ENCODE measurements at regions not wholly inside any gene's neighbourhood (a gene's known extent, or its start where the extent isn't known, plus 50 kb on each side); places are given as distances from the start of the nearest gene placed in this dataset.

DNA sequence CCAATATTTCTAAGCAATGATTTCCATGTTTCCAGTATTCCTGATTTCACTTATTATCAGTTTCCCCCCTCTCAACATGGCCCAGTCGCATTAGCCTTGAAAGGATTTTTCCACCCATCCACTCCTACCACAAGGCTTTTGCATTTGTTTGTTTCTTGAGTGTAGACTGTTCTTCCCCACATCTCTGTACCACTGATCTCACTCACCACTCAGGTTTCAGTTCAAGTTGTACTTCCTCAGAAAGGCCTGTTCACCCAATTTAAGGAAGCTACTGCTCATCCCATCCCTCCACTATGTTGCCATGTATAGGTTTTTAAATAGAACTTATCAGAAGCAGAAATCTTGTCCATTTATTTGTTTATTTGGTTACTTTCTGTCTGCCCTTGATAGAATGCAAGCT, 472.3 kb downstream of the FAM181B start:
- TF ChIP-seq, protein P1, sequence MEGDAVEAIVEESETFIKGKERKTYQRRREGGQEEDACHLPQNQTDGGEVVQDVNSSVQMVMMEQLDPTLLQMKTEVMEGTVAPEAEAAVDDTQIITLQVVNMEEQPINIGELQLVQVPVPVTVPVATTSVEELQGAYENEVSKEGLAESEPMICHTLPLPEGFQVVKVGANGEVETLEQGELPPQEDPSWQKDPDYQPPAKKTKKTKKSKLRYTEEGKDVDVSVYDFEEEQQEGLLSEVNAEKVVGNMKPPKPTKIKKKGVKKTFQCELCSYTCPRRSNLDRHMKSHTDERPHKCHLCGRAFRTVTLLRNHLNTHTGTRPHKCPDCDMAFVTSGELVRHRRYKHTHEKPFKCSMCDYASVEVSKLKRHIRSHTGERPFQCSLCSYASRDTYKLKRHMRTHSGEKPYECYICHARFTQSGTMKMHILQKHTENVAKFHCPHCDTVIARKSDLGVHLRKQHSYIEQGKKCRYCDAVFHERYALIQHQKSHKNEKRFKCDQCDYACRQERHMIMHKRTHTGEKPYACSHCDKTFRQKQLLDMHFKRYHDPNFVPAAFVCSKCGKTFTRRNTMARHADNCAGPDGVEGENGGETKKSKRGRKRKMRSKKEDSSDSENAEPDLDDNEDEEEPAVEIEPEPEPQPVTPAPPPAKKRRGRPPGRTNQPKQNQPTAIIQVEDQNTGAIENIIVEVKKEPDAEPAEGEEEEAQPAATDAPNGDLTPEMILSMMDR (IDR thresholded peaks at IDR 0.05): no peak
- no peak for TF ChIP-seq POLR2A (IDR thresholded peaks at IDR 0.05)

All from adrenal gland (tissue), 5 donors.